K562 (cell line): ENCODE measurements at regions not wholly inside any gene's neighbourhood (a gene's known extent, or its start where the extent isn't known, plus 50 kb on each side); places are given as distances from the start of the nearest gene placed in this dataset.

Source experiments
- AFF1 ChIP-seq, 2 experiments: fragments of 450-650 bp; IDR thresholded peaks; 2 replicates each; pipeline ENCODE4 v1.6.1; 2018; ENCODE audit warnings: mild to moderate bottlenecking in 2 of 2, low read depth in 1 of 2; ENCODE audit not compliant: partially characterized antibody in 2 of 2
- BRD9 ChIP-seq: fragments of 450-650 bp; IDR thresholded peaks from 2 replicates; pipeline ENCODE4 v1.6.1; 2018; ENCODE audit warnings: low read depth; ENCODE audit not compliant: partially characterized antibody
- CEBPB ChIP-seq: fragments of 450-650 bp; IDR thresholded peaks from 2 replicates; pipeline ENCODE4 v1.6.1; 2016; ENCODE audit warnings: missing genetic modification characterization, missing compliant biosample characterization
- DDX20 ChIP-seq: fragments of 450-650 bp; IDR thresholded peaks from 2 replicates; pipeline ENCODE4 v1.6.1; 2016; ENCODE audit warnings: missing genetic modification characterization, low read depth, mild to moderate bottlenecking, missing compliant biosample characterization, moderate library complexity
- HNRNPH1 ChIP-seq: fragments of 200-400 bp; formaldehyde crosslinking; optimal IDR thresholded peaks from 2 replicates; pipeline ENCODE3; 2017; ENCODE audit warnings: low read depth, mild to moderate bottlenecking, low read length, moderate library complexity
- IRF2 ChIP-seq: sonication (generic); formaldehyde crosslinking; IDR thresholded peaks from 2 replicates; pipeline ENCODE4 v1.8.1; 2022; ENCODE audit warnings: mild to moderate bottlenecking, missing genetic modification reagents
- KDM1A ChIP-seq, 2 experiments: fragments of 450-650 bp; IDR thresholded peaks; 2 replicates each; pipeline ENCODE4 v1.6.1; 2016; ENCODE audit warnings: mild to moderate bottlenecking in 2 of 2
- KLF16 ChIP-seq: IDR thresholded peaks from 2 replicates; pipeline ENCODE4 v1.6.1; 2016; ENCODE audit warnings: antibody characterized with exemption
- MBD2 ChIP-seq: sonication (generic); IDR thresholded peaks from 2 replicates; pipeline ENCODE4 v1.6.1; 2016; ENCODE audit warnings: low read depth, borderline replicate concordance
- NCOA6 ChIP-seq: fragments of 450-650 bp; IDR thresholded peaks from 2 replicates; pipeline ENCODE4 v1.6.1; 2017; ENCODE audit warnings: mild to moderate bottlenecking
- NR4A1 ChIP-seq, 2 experiments: fragments of 250-450 bp in 1 of 2; fragments of 450-650 bp in 1 of 2; sonication (Bioruptor Pico) in 1 of 2; IDR thresholded peaks; 2 replicates each; pipeline versions ENCODE4 v1.4.0 to v1.6.1; 2016 to 2020; ENCODE audit warnings: mild to moderate bottlenecking in 2 of 2, missing compliant biosample characterization in 1 of 2, missing genetic modification characterization in 1 of 2, moderate library complexity in 1 of 2
- PTRF ChIP-seq: fragments of 450-650 bp; IDR thresholded peaks from 2 replicates; pipeline ENCODE4 v1.6.1; 2016; ENCODE audit warnings: mild to moderate bottlenecking, missing genetic modification characterization, missing compliant biosample characterization
- RFX5 ChIP-seq: IDR thresholded peaks from 2 replicates; pipeline ENCODE4 v1.6.1; 2011; ENCODE audit warnings: low read depth, mild to moderate bottlenecking, improper control_type of control experiment, low read length
- SRSF3 ChIP-seq: fragments of 200-400 bp; formaldehyde crosslinking; IDR thresholded peaks from 2 replicates; pipeline ENCODE4 v1.6.1; 2016; ENCODE audit warnings: mild to moderate bottlenecking, low read length, moderate library complexity; ENCODE audit not compliant: insufficient read depth
- TEAD2 ChIP-seq: fragments of 450-650 bp; IDR thresholded peaks from 2 replicates; pipeline ENCODE4 v1.6.1; 2016; ENCODE audit warnings: missing genetic modification characterization, control low read depth, missing compliant biosample characterization
- THRB ChIP-seq: fragments of 450-650 bp; formaldehyde crosslinking; conservative IDR thresholded peaks from 2 replicates; pipeline ENCODE4 v1.4.0; 2022; ENCODE audit warnings: mild to moderate bottlenecking, missing genetic modification characterization
- TRIM28 ChIP-seq: fragments of 450-650 bp; IDR thresholded peaks from 2 replicates; pipeline ENCODE4 v1.6.1; 2017
- ZNF134 ChIP-seq: fragments of 250-450 bp; sonication (Bioruptor Pico); conservative IDR thresholded peaks from 2 replicates; pipeline ENCODE4 v1.4.0; 2020
- ZNF197 ChIP-seq: fragments of 200-800 bp; sonication (Bioruptor generic); IDR thresholded peaks from 2 replicates; pipeline ENCODE4 v1.6.1; 2016; ENCODE audit warnings: low read depth, missing genetic modification characterization, missing compliant biosample characterization
- TF ChIP-seq, protein P1 (sequence below): sonication (generic); formaldehyde crosslinking; IDR thresholded peaks from 2 replicates; pipeline ENCODE4 v1.8.0; 2022; ENCODE audit warnings: missing genetic modification reagents, mild to moderate bottlenecking, moderate library complexity, borderline replicate concordance
- TF ChIP-seq, protein P2 (sequence below): fragments of 450-650 bp; IDR thresholded peaks from 2 replicates; pipeline ENCODE4 v1.6.1; 2018; ENCODE audit warnings: mild to moderate bottlenecking, low read depth; ENCODE audit not compliant: partially characterized antibody

GRCh38 chr9:113657765-113658544 is 194.4 kb downstream of the RGS3 start (continued):
- TF ChIP-seq TRIM28 (no peak), ZNF197 (CRISPR knock-in tag) (no peak), PTRF (tag) (no peak), CEBPB (tag) (no peak), RFX5 (no peak), IRF2 (CRISPR knock-in tag) (no peak), ZNF134 (CRISPR knock-in tag) (no peak), DDX20 (tag) (no peak), THRB (CRISPR knock-in tag) (0 out of 2 replicates have a peak, but pooled peaks have one; percentile 34), NCOA6 (no peak), MBD2 (no peak), NR4A1 (CRISPR knock-in tag; IDR thresholded peaks at IDR 0.05) (no peak), NR4A1 (tag; IDR thresholded peaks at IDR 0.05) (no peak), BRD9 (no peak), SRSF3 (no peak), AFF1 (IDR thresholded peaks at IDR 0.05; ENCODE audit: low read depth in 1 of 2, partially characterized antibody in 2 of 2) (no peak), KLF16 (no peak), KDM1A (IDR thresholded peaks at IDR 0.05) (peak in 1 of 2 experiments; percentile 30; a peak in 1 of 4 replicates), TEAD2 (tag) (no peak), HNRNPH1 (no peak)
- TF ChIP-seq, protein P1, sequence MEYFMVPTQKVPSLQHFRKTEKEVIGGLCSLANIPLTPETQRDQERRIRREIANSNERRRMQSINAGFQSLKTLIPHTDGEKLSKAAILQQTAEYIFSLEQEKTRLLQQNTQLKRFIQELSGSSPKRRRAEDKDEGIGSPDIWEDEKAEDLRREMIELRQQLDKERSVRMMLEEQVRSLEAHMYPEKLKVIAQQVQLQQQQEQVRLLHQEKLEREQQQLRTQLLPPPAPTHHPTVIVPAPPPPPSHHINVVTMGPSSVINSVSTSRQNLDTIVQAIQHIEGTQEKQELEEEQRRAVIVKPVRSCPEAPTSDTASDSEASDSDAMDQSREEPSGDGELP (CRISPR knock-in tag) = no peak
- TF ChIP-seq, protein P2, sequence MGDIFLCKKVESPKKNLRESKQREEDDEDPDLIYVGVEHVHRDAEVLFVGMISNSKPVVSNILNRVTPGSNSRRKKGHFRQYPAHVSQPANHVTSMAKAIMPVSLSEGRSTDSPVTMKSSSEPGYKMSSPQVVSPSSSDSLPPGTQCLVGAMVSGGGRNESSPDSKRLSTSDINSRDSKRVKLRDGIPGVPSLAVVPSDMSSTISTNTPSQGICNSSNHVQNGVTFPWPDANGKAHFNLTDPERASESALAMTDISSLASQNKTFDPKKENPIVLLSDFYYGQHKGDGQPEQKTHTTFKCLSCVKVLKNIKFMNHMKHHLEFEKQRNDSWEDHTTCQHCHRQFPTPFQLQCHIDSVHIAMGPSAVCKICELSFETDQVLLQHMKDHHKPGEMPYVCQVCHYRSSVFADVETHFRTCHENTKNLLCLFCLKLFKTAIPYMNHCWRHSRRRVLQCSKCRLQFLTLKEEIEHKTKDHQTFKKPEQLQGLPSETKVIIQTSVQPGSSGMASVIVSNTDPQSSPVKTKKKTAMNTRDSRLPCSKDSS = no peak
